DOHH2 (cell line): ENCODE measurements at regions not wholly inside any gene's neighbourhood (a gene's known extent, or its start where the extent isn't known, plus 50 kb on each side); places are given as distances from the start of the nearest gene placed in this dataset.

Source experiments
- H3F3A ChIP-seq: fragments of 200-600 bp; sonication (generic), shearing (Covaris generic); 2 replicates; pipeline ENCODE4 v1.6.0; 2016; ENCODE audit warnings: antibody characterized with exemption, mild to moderate bottlenecking; ENCODE audit not compliant: control insufficient read depth, insufficient read depth
- H3K27ac ChIP-seq: fragments of 200-600 bp; sonication (generic); 2 replicates; pipeline ENCODE4 v1.5.1; 2014; ENCODE audit warnings: low read depth, mild to moderate bottlenecking, low read length, moderate library complexity
- H3K27me3 ChIP-seq: fragments of 200-600 bp; sonication (generic); 2 replicates; pipeline ENCODE4 v1.6.1; 2014; ENCODE audit warnings: mild to moderate bottlenecking, low read length, mixed read lengths; ENCODE audit not compliant: control insufficient read depth
- H3K36me3 ChIP-seq: fragments of 200-600 bp; sonication (generic); 2 replicates; pipeline ENCODE4 v1.6.1; 2014; ENCODE audit warnings: mild to moderate bottlenecking, low read length, moderate library complexity, mixed read lengths; ENCODE audit not compliant: control insufficient read depth
- H3K4me1 ChIP-seq: fragments of 200-600 bp; sonication (generic); 2 replicates; pipeline ENCODE4 v1.6.1; 2014; ENCODE audit warnings: mild to moderate bottlenecking, low read length, mixed read lengths; ENCODE audit not compliant: control insufficient read depth
- H3K4me2 ChIP-seq: fragments of 200-600 bp; sonication (generic); 2 replicates; pipeline ENCODE4 v1.6.0; 2014; ENCODE audit warnings: mild to moderate bottlenecking, low read length, moderate library complexity
- H3K4me3 ChIP-seq: fragments of 200-600 bp; sonication (generic); 2 replicates; pipeline ENCODE4 v1.5.1; 2014; ENCODE audit warnings: mild to moderate bottlenecking, low read length, mixed read lengths
- H3K79me2 ChIP-seq: fragments of 200-600 bp; sonication (generic); 2 replicates; pipeline ENCODE4 v1.6.1; 2014; ENCODE audit warnings: mild to moderate bottlenecking, low read length, mixed read lengths; ENCODE audit not compliant: control insufficient read depth
- H3K9me2 ChIP-seq: fragments of 200-600 bp; sonication (generic); replicated peaks from 2 replicates; pipeline ENCODE4 v1.6.1; 2014; ENCODE audit warnings: mild to moderate bottlenecking, low read length, mixed read lengths; ENCODE audit not compliant: control insufficient read depth
- H3K9me3 ChIP-seq: fragments of 200-600 bp; sonication (generic); 2 replicates; pipeline ENCODE4 v1.6.1; 2014; ENCODE audit warnings: antibody characterized with exemption, low read length, mixed read lengths; ENCODE audit not compliant: control insufficient read depth, insufficient read depth
- H4K20me1 ChIP-seq: fragments of 200-600 bp; sonication (generic); 2 replicates; pipeline ENCODE4 v1.6.0; 2014; ENCODE audit warnings: low read depth, mild to moderate bottlenecking, antibody characterized with exemption, low read length, moderate library complexity; ENCODE audit not compliant: control insufficient read depth, insufficient read depth
- EZH2phosphoT487 ChIP-seq: fragments of 200-600 bp; sonication (generic); IDR thresholded peaks from 2 replicates; pipeline ENCODE4 v1.6.1; 2017; ENCODE audit warnings: borderline replicate concordance, mild to moderate bottlenecking, antibody characterized with exemption, low read length, moderate library complexity, mixed read lengths
- TF ChIP-seq, protein P1 (sequence below): fragments of 200-600 bp; sonication (generic); IDR thresholded peaks from one replicate; pipeline ENCODE4 v1.5.1; 2014; ENCODE audit warnings: antibody characterized with exemption, mild to moderate bottlenecking, low read depth, low read length; ENCODE audit not compliant: poor library complexity, severe bottlenecking

DNA sequence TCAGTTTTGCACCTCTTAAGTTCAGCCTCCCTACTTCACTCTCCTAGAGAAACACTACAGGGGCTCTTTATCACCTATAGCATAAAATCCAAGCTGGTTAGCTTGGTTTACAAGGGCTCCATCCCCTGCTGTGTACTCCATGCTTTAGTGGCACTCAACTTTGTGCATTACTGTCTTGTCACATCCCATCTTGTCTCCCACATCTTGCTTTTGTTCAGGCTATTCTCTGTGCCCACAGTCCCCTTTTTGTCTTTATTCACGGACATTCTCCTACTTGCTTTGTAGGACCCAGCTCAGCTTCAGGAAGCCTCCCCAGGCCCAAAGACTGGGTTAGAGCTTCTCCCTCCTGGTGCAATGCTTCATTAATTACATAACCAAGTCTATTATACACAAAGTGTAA lies 107.9 kb upstream of the SPACA1 start:
- no peaks in the 10 kb centered on the region for H3K79me2 ChIP-seq
- no peak overlapping the region for H3K27ac ChIP-seq
- H3K9me3 ChIP-seq = no peaks in the 10 kb centered on the region
- H3K36me3 ChIP-seq = no peaks in the 10 kb centered on the region
- H3K4me2 ChIP-seq = no peak overlapping the region
- TF ChIP-seq, protein P1, sequence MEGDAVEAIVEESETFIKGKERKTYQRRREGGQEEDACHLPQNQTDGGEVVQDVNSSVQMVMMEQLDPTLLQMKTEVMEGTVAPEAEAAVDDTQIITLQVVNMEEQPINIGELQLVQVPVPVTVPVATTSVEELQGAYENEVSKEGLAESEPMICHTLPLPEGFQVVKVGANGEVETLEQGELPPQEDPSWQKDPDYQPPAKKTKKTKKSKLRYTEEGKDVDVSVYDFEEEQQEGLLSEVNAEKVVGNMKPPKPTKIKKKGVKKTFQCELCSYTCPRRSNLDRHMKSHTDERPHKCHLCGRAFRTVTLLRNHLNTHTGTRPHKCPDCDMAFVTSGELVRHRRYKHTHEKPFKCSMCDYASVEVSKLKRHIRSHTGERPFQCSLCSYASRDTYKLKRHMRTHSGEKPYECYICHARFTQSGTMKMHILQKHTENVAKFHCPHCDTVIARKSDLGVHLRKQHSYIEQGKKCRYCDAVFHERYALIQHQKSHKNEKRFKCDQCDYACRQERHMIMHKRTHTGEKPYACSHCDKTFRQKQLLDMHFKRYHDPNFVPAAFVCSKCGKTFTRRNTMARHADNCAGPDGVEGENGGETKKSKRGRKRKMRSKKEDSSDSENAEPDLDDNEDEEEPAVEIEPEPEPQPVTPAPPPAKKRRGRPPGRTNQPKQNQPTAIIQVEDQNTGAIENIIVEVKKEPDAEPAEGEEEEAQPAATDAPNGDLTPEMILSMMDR = no peak
- TF ChIP-seq EZH2phosphoT487 = no peak
- no peaks in the 10 kb centered on the region for H3K27me3 ChIP-seq
- no peak overlapping the region for H3K4me3 ChIP-seq
- no peaks in the 10 kb centered on the region for H4K20me1 ChIP-seq
- H3K9me2 ChIP-seq = no peaks in the 10 kb centered on the region
- peaks cover 14% of the 10 kb centered on the region for H3K4me1 ChIP-seq
- H3F3A ChIP-seq = no peaks in the 10 kb centered on the region

DNA sequence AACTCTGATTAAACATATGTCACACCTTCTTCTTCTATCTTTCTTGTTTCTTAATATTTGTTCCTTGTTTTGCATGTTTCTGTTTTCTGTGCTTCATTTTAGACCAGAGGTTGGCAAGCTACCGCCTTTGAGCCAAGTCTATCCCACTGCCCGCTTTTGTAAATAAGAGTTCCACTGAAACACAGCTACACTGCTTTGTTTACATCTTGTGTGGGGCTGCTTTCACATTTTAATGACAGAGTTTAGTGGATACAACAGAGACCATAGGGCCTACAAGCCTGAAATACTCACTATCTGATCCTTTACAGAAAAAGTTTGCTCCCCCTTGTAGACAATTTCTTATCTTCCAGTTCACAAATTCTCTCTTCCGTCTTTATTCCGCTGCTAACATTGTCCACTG lies 109.4 kb upstream of the SPACA1 start:
- H3K36me3 ChIP-seq = no peaks in the 10 kb centered on the region
- no peaks in the 10 kb centered on the region for H3K9me3 ChIP-seq
- H3F3A ChIP-seq = no peaks in the 10 kb centered on the region
- H3K4me1 ChIP-seq = peaks cover 18% of the 10 kb centered on the region
- no peaks in the 10 kb centered on the region for H3K79me2 ChIP-seq
- no peaks in the 10 kb centered on the region for H3K9me2 ChIP-seq
- no peak overlapping the region for H3K4me2 ChIP-seq
- no peaks in the 10 kb centered on the region for H4K20me1 ChIP-seq
- H3K27ac ChIP-seq = no peak overlapping the region
- TF ChIP-seq EZH2phosphoT487 = no peak
- TF ChIP-seq, protein P1 = no peak
- no peak overlapping the region for H3K4me3 ChIP-seq
- H3K27me3 ChIP-seq = no peaks in the 10 kb centered on the region

DNA sequence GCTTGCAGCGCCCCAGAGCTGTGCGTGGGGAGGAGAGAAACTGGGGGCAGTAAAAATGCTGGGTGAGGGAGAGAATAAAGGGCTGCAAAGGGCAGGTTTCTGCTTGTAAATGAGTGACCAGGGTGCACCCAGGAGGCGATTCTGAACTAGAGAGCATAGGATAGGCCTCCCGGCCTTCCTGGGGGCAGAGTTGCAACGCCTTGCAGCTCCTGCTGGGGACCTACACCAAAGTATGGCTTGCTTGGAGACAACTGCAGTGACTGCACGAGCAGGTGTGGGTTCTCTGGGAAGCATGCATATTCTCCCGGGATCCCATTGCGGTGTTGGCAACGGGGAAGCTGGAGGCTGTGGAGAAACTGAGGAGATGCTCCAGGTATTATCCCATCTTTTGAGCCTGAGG lies 111.6 kb upstream of the SPACA1 start:
- Histone ChIP-seq H3K4me1 (peaks cover 40% of the 10 kb centered on the region), H3K36me3 (peaks cover 8% of the 10 kb centered on the region; the same call in 1 of the 2 replicates), H3K79me2 (no peaks in the 10 kb centered on the region), H3K27me3 (no peaks in the 10 kb centered on the region), H3K4me2 (no peak overlapping the region), H3K9me3 (no peaks in the 10 kb centered on the region), H3K9me2 (no peaks in the 10 kb centered on the region), H4K20me1 (no peaks in the 10 kb centered on the region), H3K4me3 (no peak overlapping the region), H3F3A (no peaks in the 10 kb centered on the region), H3K27ac (no peak overlapping the region)
- TF ChIP-seq, protein P1 = no peak
- no peak for TF ChIP-seq EZH2phosphoT487

DNA sequence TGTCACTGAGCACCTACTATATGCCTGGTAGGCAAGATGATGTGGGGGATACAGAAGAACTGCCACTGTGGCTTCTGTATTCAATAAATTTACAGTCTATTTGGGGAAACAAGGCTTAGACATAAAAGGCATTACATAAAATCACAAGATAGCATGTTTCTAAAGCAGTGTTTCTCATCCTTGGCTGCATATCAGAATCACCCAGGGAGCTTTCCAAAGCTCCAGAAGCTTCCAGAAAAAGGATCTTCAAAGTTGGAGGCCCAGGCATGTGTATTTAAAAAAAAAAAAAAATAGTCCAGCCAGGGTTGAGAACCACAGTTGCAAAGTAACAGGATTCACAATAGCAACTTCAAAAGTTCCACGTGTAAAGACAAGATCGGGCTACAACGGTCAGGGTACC lies 112.4 kb upstream of the SPACA1 start:
- TF ChIP-seq, protein P1 = no peak
- TF ChIP-seq EZH2phosphoT487 = no peak
- peaks cover 49% of the 10 kb centered on the region for H3K4me1 ChIP-seq
- no peak overlapping the region for H3K4me3 ChIP-seq
- no peaks in the 10 kb centered on the region for H3K9me2 ChIP-seq
- H3K9me3 ChIP-seq = no peaks in the 10 kb centered on the region
- no peaks in the 10 kb centered on the region for H4K20me1 ChIP-seq
- H3K27me3 ChIP-seq = no peaks in the 10 kb centered on the region
- no peaks in the 10 kb centered on the region for H3F3A ChIP-seq
- H3K79me2 ChIP-seq = 0 out of 2 replicates have a peak, but pooled peaks cover under 1% of the 10 kb centered on the region
- H3K36me3 ChIP-seq = peaks cover 10% of the 10 kb centered on the region; the same call in 1 of the 2 replicates
- H3K4me2 ChIP-seq = no peak overlapping the region
- H3K27ac ChIP-seq = no peak overlapping the region
